Anterior cingulate cortex (tissue), 58 donors: ENCODE measurements at regions not wholly inside any gene's neighbourhood (a gene's known extent, or its start where the extent isn't known, plus 50 kb on each side); places are given as distances from the start of the nearest gene placed in this dataset.
"Not testable (repeated sequence)": the region's sequence is repeated elsewhere in the genome, so short reads cannot be mapped to it uniquely, and the experiment has no call there.

Source experiments
- DNase-seq, 58 donors: peaks; one replicate each; lab custom pipeline; 2025; lab: John Stamatoyannopoulos, UW

DNA sequence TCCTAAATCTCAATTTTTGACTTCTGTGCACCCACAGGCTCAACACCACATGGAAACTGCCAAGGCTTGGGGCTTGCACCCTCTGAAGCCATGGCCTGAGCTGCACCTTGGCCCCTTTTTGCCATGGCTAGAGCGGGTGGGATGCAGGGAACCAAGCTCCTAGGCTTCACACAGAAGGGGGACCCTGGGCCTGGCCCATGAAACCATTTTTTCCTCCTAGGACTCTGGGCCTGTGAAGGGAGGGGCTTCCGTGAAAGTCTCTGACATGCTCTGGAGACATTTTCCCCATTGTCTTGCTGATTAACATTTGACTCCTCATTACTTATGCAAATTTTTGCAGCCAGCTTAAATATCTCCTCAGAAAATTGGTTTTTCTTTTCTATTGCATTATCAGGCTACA is 190.9 kb downstream of the MBL2 start:
- not testable (repeated sequence) for DNase-seq

DNA sequence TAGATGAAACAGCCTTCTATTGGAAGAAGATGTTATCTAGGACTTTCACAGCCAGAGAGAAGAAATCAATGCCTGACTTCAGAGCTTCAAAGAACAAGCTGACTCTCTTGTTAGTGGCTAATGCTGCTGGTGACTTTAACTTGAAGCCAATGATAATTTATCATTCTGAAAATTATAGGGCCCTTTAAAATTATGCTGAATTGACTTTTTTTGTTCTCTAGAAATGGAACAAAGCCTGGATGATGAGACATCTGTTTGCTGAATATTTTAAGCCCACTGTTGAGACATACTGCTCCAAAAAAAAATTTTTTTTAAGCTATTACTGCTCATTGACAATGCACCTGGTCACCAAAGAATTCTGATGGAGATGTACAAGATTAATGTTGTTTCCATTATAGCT is 189.2 kb downstream of the MBL2 start:
- DNase-seq: no peak

- no peak for DNase-seq
Observed at GRCh38 chr10:52586710-52587109, 185.9 kb downstream of the MBL2 start.

GRCh38 chr10:52597189-52597863 is 175.3 kb downstream of the MBL2 start:
- no peak for DNase-seq

GRCh38 chr10:52598936-52599335 is 173.6 kb downstream of the MBL2 start:
- DNase-seq: no peak

- no peak for DNase-seq
Observed at GRCh38 chr10:52599551-52600200, 172.9 kb downstream of the MBL2 start.

GRCh38 chr10:52604131-52604530 is 168.5 kb downstream of the MBL2 start:
- DNase-seq: not testable (repeated sequence)

GRCh38 chr10:52609071-52609470 is 163.5 kb downstream of the MBL2 start:
- DNase-seq: no peak

DNA sequence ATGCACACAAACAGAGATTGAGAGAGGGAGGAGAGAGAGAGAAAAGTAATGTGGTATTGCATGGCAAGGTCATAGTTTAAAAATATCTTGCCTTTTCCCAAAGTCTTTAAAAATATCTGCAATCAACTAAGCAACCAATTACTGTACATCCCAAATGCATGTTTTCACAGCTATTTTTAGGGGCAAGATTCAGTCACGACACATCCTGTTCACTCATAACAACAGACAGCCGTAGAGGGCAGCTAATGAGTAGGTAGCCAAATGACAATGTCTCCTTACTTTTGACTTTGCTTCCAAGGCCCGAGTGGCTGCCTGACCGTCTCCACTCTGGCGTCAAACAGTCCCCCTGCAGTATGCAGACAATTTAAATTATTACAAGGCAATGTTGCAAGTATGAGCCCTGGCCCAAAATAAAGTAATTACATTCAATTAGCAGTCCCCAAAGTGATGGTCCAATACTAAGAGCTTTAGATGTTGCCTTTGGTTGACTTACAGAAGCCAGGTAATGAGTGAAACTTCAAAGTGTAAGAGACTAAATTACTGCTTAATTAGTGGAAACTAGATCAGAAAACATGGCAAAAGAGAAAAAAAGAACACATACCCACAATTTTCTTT is 162.9 kb downstream of the MBL2 start:
- no peak for DNase-seq

GRCh38 chr10:52615331-52615730 is 157.3 kb downstream of the MBL2 start:
- DNase-seq: peak in 1 of 58 donors; percentile 7

- DNase-seq: peak in 1 of 58 donors; percentile 1
Observed at GRCh38 chr10:52615756-52616394, 156.7 kb downstream of the MBL2 start.

- no peak for DNase-seq
Observed at GRCh38 chr10:52616395-52616764, 156.2 kb downstream of the MBL2 start.

DNA sequence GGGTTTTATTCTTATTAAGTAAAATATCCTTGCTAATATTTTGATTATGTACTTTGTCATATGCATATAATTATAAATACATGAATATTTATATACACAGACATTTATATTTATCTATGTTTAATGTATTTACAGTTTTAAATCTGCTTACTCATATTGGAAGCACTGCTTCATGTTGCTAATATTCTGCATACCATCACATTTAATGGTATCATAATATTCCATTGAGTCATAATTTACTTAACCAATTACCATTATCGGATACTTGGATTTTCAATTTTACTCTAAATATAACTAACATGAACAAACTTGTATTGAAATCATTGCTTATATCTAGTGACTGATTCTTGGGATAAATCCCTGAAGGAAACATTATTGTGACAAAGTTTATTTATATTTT is 155.2 kb downstream of the MBL2 start:
- no peak for DNase-seq

DNA sequence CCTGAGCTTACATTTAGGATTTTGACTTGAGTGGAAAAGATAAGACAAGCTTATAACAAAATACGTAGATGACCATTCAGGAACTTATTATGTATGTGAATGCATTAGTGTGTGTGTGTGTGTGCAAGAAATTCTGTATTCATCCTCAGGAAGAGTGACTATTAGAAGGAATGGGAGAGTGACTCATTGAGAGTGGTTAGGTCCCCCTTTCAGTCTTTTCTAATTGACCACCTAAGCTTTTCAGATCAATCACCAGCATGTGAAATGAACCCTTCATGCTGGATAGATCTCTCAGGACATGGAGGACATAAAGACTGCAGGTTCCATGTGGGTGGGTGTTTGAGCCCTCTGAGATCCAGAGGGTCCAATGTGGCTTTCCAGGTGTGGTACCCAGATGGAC is 153.5 kb downstream of the MBL2 start:
- no peak for DNase-seq

- DNase-seq: no peak
Observed at GRCh38 chr10:52621635-52622079, 150.9 kb downstream of the MBL2 start.

DNA sequence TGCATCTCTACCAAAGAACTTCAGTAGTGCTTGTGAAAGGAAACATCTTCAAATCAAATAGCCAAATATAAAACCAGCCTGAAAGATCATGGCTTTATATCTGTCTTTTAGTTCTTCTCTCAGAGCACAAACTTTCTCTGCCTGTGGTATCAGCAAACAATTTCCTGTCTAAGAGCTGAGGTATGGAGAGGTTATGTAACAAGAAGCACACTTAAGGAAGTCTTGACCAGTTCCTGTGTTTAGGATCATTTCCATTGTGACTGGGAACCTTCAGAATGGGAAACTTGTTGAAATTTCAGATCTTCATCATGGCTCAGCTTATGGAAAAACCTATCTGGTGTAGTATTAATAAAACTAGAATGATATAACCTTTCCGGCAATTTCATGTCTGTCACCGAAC is 148.8 kb downstream of the MBL2 start:
- DNase-seq: no peak

DNA sequence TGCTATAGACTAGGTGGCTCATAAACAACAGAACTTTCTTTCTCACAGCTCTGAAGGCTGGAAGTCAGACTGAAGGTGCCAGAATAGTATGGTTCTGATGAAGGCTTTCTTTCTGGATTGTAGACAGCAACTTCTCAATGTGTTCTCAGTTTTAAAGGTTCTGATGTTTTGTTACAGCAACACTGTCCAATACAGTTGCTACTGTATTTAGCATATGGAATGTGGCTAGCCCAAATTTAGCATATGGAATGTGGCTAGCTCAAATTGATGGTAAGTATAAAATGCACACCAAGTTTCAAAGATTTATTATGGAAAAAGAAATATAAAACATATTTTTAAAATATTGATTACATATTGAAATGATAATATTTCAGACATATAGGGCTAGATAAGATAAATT is 145.3 kb downstream of the MBL2 start:
- no peak for DNase-seq

GRCh38 chr10:52631146-52631545 is 141.4 kb downstream of the MBL2 start:
- DNase-seq: no peak

DNA sequence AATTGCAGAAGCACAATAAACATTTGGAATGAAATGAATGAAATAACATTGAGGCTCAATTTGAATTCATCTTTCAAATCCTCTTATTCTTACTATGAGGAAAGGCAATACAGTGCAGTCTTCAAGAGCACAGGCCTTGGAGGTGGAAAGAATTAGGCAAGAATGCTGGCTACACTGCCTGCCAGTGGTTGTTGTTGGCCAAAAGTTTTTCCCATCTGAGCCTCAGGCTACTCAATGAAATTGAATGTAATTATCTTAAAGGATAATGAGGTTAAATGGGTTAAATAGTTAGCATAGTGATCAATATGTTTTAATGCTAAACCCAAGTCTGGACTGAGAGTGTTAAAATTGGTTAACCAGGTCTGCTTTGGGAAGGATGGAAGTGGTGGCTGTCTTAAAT is 140.9 kb downstream of the MBL2 start:
- no peak for DNase-seq

DNA sequence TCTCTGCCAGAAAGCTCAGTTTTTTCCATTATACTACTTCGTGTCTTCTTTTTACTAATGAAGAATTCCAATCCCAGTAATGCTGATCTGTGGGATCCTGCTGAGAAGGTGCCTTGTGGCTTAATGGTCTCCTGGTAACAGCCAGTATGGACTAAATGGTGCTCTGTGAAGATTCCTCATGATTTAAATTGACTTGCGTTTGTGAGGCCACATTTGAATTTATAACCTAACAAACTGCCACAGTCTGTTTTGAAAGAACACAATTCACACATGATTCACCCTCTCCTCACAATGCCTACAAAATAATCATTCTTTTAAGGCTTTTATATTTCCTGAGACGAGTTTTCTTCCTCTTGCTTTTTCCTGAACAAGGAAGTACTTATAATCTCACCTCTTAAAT is 140.0 kb downstream of the MBL2 start:
- DNase-seq: no peak

DNA sequence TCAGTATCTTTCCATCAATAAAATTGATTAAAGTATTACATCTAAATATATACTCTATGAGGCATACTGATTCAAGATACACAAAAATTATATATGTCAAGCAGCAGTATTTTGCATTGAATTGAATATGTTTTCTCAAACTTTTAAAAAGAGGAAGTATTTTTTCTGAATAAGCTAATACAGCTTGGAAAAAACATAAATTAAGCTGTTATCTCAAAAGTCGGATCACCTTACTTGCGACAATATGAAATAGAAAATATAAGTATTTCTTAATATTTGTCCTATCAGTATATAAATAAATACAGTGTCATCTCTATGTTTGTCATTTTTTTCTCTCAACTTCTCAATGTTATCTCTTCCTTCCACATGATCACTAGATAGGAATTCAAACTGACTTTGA is 139.3 kb downstream of the MBL2 start:
- DNase-seq: no peak

DNA sequence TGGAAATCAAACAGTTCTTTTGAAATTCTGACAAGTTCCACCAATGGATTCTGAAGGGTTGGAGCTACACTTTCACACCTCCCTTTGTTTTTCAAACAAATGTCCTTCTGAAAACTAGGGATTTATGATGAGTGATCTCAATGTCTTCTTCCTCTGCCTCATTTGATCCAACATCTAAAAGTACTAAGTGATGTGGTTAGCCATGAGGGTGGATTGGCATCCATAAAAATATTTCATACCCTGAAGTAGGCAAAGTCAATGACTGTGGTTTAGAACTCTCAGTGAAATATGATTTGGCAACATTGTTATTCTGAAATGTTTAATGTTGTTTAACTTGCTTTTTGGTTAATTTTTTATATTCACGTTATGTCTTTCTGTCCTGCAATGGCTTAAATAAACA is 136.9 kb downstream of the MBL2 start:
- no peak for DNase-seq
